ENCODE measurements at regions not wholly inside any gene's neighbourhood (a gene's known extent, or its start where the extent isn't known, plus 50 kb on each side); places are given as distances from the start of the nearest gene placed in this dataset.

DNA sequence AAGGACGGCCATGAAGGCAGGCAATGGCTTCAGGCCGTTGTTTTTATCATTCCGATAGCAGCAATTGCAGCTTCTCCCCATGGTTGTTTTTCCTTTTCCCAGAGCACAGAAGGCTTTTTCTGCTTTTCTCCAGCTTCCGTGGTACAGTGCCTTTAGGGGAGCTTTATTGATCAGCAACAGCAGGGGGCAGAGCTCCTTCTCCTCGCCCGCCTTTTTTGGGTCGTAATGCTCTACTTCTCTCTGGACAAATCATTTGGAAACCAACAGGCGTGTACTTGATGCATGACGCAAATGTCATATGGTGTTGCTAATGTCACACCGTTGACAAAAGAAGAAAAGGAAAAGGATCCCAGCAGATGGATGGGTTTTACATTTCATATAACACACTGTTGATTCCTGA lies 79.7 kb upstream of the SNRK start:
- DNase-seq (ENCODE audit: low spot score in 2 of 2) = no peak
- Histone ChIP-seq H3K27ac (no peak overlapping the region), H3K27me3 (no peaks in the 10 kb centered on the region), H3K36me3 (no peaks in the 10 kb centered on the region), H3K9me3 (no peaks in the 10 kb centered on the region), H3K4me3 (no peak overlapping the region), H3K4me1 (no peaks in the 10 kb centered on the region)
- 61 to 71% methylated on average over 10 of the region's 10 CpGs for whole genome bisulfite sequencing, 2 donors
- TF ChIP-seq EP300 (IDR thresholded peaks at IDR 0.05) = no peak
- TF ChIP-seq, protein P1, sequence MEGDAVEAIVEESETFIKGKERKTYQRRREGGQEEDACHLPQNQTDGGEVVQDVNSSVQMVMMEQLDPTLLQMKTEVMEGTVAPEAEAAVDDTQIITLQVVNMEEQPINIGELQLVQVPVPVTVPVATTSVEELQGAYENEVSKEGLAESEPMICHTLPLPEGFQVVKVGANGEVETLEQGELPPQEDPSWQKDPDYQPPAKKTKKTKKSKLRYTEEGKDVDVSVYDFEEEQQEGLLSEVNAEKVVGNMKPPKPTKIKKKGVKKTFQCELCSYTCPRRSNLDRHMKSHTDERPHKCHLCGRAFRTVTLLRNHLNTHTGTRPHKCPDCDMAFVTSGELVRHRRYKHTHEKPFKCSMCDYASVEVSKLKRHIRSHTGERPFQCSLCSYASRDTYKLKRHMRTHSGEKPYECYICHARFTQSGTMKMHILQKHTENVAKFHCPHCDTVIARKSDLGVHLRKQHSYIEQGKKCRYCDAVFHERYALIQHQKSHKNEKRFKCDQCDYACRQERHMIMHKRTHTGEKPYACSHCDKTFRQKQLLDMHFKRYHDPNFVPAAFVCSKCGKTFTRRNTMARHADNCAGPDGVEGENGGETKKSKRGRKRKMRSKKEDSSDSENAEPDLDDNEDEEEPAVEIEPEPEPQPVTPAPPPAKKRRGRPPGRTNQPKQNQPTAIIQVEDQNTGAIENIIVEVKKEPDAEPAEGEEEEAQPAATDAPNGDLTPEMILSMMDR (IDR thresholded peaks at IDR 0.05) = no peak
- no peak for TF ChIP-seq POLR2A (IDR thresholded peaks at IDR 0.05)

DNA sequence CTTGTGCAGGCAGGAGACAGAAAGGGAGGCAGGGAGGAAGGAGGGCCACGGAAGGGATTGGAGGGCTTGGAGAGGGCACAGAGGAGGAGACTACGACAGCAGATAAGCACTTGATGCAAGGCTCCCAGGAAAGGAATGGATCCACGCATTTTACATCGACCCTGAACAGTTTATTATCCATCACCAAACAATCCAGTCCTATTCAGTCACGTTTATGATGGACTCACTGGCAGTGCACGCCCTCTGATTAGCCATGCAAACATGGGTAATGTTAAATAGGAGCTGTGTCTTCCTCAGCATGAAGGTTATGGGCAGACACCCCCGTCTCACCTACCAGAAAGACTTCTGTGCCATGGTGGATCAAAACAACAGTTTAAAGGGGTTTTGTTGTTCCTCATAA lies 80.2 kb upstream of the SNRK start:
- H3K4me1 ChIP-seq = no peaks in the 10 kb centered on the region

DNA sequence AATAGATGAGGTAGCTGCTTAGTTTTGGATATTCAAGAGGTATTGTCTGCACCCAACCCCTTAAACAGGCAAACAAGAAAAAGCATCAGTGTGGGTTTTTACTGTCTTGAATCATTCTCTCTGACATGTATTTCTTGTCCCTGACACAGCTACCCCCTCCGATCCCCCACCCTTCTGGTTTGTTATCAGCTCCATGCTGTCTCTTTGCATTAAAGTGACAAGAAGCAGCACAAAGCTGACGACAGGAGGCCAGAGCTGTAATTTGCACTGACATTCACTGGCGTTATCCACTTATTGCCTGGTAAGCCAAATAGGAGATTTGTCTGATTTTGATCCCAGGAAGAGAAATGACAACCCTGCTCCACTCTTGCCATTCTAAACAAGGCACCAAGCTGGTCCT lies 83.3 kb upstream of the SNRK start:
- WGBS, 2 donors = 73 to 78% methylated on average over 3 of the region's 3 CpGs
- no peaks in the 10 kb centered on the region for H3K4me1 ChIP-seq

More for the DNA sequence above, 80.2 kb upstream of the SNRK start:
- no peak for DNase-seq (ENCODE audit: low spot score in 2 of 2)
- Histone ChIP-seq H3K27me3 (no peaks in the 10 kb centered on the region), H3K9me3 (no peaks in the 10 kb centered on the region), H3K36me3 (no peaks in the 10 kb centered on the region), H3K27ac (no peak overlapping the region), H3K4me3 (no peak overlapping the region)
- 61 to 64% methylated on average over 7 of the region's 7 CpGs for WGBS, 2 donors
- TF ChIP-seq POLR2A (IDR thresholded peaks at IDR 0.05) = no peak
- TF ChIP-seq, protein P1 (IDR thresholded peaks at IDR 0.05) = no peak

DNA sequence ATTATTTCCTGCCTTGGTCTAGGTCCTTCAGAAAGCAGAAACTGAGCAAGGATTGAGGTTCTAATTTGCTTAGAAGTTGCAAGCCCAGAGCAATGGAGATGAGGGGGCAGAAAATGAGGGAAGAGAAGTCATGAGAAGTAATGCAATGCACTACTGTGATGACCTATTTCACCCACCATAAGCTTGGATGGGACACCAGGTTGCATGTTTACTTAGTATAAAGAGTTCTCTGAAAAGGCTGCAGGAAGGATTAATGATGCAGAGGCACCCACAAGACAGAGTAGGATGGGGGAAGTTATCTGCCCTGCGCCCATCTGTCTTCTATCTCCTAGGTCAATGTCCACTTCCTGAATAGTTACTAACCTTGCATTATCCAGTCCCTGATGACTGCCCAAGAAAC lies 84.8 kb upstream of the SNRK start:
- no peak overlapping the region for H3K4me3 ChIP-seq
- TF ChIP-seq, protein P1 (IDR thresholded peaks at IDR 0.05) = no peak
- TF ChIP-seq POLR2A (IDR thresholded peaks at IDR 0.05) (no peak), EP300 (IDR thresholded peaks at IDR 0.05) (no peak)
- H3K27me3 ChIP-seq = no peaks in the 10 kb centered on the region
- no peaks in the 10 kb centered on the region for H3K4me1 ChIP-seq
- H3K9me3 ChIP-seq = peaks cover 0 to 12% (median 2%) of the 10 kb centered on the region in 4 donors
- 93% methylated on average over 1 of the region's 1 CpG for WGBS, 2 donors
- no peak for DNase-seq (ENCODE audit: low spot score in 2 of 2)
- H3K36me3 ChIP-seq = no peaks in the 10 kb centered on the region
- no peak overlapping the region for H3K27ac ChIP-seq

More for the DNA sequence above, 83.3 kb upstream of the SNRK start:
- H3K4me3 ChIP-seq = no peak overlapping the region
- H3K36me3 ChIP-seq = no peaks in the 10 kb centered on the region
- TF ChIP-seq, protein P1 (IDR thresholded peaks at IDR 0.05) = no peak
- TF ChIP-seq POLR2A (IDR thresholded peaks at IDR 0.05) (no peak), EP300 (IDR thresholded peaks at IDR 0.05) (no peak)
- peaks cover 0 to 12% (median 2%) of the 10 kb centered on the region in 4 donors for H3K9me3 ChIP-seq
- H3K27ac ChIP-seq = no peak overlapping the region
- no peak for DNase-seq (ENCODE audit: low spot score in 2 of 2)
- H3K27me3 ChIP-seq = no peaks in the 10 kb centered on the region

DNA sequence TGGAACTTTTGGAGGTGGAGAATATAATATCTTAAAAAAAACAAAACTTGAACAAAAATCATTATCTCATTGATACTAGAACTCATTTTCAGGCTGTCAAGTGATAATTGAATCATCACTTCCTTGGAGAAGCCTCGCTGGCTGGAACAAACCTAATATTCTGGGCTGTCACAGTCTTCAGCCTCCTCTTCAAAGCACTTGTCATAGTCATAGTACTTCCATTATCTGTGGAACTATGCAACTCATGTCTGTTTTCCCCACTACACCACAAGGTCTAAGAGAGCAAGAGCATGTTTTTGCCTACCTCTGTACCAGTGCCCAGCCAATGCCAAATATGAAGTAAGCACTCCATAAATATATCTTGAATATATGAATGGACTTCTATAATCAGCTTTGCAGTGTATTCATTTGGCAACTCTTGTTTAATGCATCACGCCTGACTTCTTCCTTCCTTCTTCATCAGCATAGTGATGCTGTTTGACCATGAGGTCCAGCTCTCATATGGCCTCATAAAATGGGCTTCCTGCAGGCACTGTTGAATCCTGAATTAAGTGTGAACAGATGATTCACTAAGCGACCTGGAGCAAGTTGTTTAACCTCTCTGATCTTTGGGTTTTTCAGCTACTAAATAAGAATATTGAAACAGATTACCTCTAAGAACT lies 86.6 kb upstream of the SNRK start:
- no peak overlapping the region for H3K4me3 ChIP-seq
- peaks cover 0 to 12% (median 2%) of the 10 kb centered on the region in 4 donors for H3K9me3 ChIP-seq
- TF ChIP-seq EP300 (IDR thresholded peaks at IDR 0.05) (no peak), POLR2A (IDR thresholded peaks at IDR 0.05) (no peak)
- TF ChIP-seq, protein P1 (IDR thresholded peaks at IDR 0.05) = no peak
- no peaks in the 10 kb centered on the region for H3K36me3 ChIP-seq
- no peaks in the 10 kb centered on the region for H3K27me3 ChIP-seq
- 74 to 83% methylated on average over 3 of the region's 3 CpGs for WGBS, 2 donors
- DNase-seq (ENCODE audit: low spot score in 2 of 2) = no peak
- no peaks in the 10 kb centered on the region for H3K4me1 ChIP-seq
- no peak overlapping the region for H3K27ac ChIP-seq

All from tibial nerve (tissue), 4 donors.